ENCODE measurements at regions not wholly inside any gene's neighbourhood (a gene's known extent, or its start where the extent isn't known, plus 50 kb on each side); places are given as distances from the start of the nearest gene placed in this dataset.

GRCh38 chr3:148077965-148078364 lies 619.7 kb upstream of the AGTR1 start:
- Histone ChIP-seq H3K27me3 (ENCODE audit: control insufficient read depth, insufficient read depth, low read length) (no peaks in the 10 kb centered on the region), H3K36me3 (ENCODE audit: control insufficient read depth, insufficient read depth, low read length) (no peaks in the 10 kb centered on the region), H3K4me3 (ENCODE audit: low read depth, low read length) (no peak overlapping the region)
- TF ChIP-seq CTCF (IDR thresholded peaks at IDR 0.05; ENCODE audit: insufficient read depth, low read length, severe bottlenecking) = no peak
- FAIRE-seq (no peak), DNase-seq (ENCODE audit: low read depth) (no peak)

GRCh38 chr3:148078658-148079057 lies 619.0 kb upstream of the AGTR1 start:
- FAIRE-seq (no peak), DNase-seq (ENCODE audit: low read depth) (no peak)
- H3K4me3 ChIP-seq (ENCODE audit: low read depth, low read length) = no peak overlapping the region
- no peaks in the 10 kb centered on the region for H3K27me3 ChIP-seq (ENCODE audit: control insufficient read depth, insufficient read depth, low read length)
- TF ChIP-seq CTCF (IDR thresholded peaks at IDR 0.05; ENCODE audit: insufficient read depth, low read length, severe bottlenecking) = no peak
- no peaks in the 10 kb centered on the region for H3K36me3 ChIP-seq (ENCODE audit: control insufficient read depth, insufficient read depth, low read length)

GRCh38 chr3:148079370-148079769 lies 618.3 kb upstream of the AGTR1 start:
- DNase-seq (ENCODE audit: low read depth) (no peak), FAIRE-seq (no peak)
- H3K4me3 ChIP-seq (ENCODE audit: low read depth, low read length) = no peak overlapping the region
- TF ChIP-seq CTCF (IDR thresholded peaks at IDR 0.05; ENCODE audit: insufficient read depth, low read length, severe bottlenecking) = no peak
- H3K27me3 ChIP-seq (ENCODE audit: control insufficient read depth, insufficient read depth, low read length) = no peaks in the 10 kb centered on the region
- no peaks in the 10 kb centered on the region for H3K36me3 ChIP-seq (ENCODE audit: control insufficient read depth, insufficient read depth, low read length)

GRCh38 chr3:148081926-148082325 lies 615.8 kb upstream of the AGTR1 start:
- H3K36me3 ChIP-seq (ENCODE audit: control insufficient read depth, insufficient read depth, low read length) = no peaks in the 10 kb centered on the region
- no peaks in the 10 kb centered on the region for H3K27me3 ChIP-seq (ENCODE audit: control insufficient read depth, insufficient read depth, low read length)
- FAIRE-seq (no peak), DNase-seq (ENCODE audit: low read depth) (no peak)
- no peak for TF ChIP-seq CTCF (IDR thresholded peaks at IDR 0.05; ENCODE audit: insufficient read depth, low read length, severe bottlenecking)
- no peak overlapping the region for H3K4me3 ChIP-seq (ENCODE audit: low read depth, low read length)

- Histone ChIP-seq H3K4me3 (ENCODE audit: low read depth, low read length) (no peak overlapping the region), H3K27me3 (ENCODE audit: control insufficient read depth, insufficient read depth, low read length) (no peaks in the 10 kb centered on the region), H3K36me3 (ENCODE audit: control insufficient read depth, insufficient read depth, low read length) (no peaks in the 10 kb centered on the region)
- DNase-seq (ENCODE audit: low read depth) (no peak), FAIRE-seq (no peak)
- no peak for TF ChIP-seq CTCF (IDR thresholded peaks at IDR 0.05; ENCODE audit: insufficient read depth, low read length, severe bottlenecking)
Observed at GRCh38 chr3:148082506-148083280, 615.0 kb upstream of the AGTR1 start.
